GM10248 (cell line): ENCODE measurements at regions not wholly inside any gene's neighbourhood (a gene's known extent, or its start where the extent isn't known, plus 50 kb on each side); places are given as distances from the start of the nearest gene placed in this dataset.
"Not testable (repeated sequence)": the region's sequence is repeated elsewhere in the genome, so short reads cannot be mapped to it uniquely, and the experiment has no call there.

Experiments used
- CTCF ChIA-PET: fragments of 300-600 bp; sonication (Branson Sonifier 250); formaldehyde crosslinking; extraction: SDS; loops from one replicate; lab custom pipeline; 2021; ENCODE audit warnings: antibody characterized with exemption; lab: Yijun Ruan, JAX
- POLR2A ChIA-PET: fragments of 350-650 bp; sonication (Branson Sonifier 250); formaldehyde crosslinking; extraction: SDS; loops from one replicate; lab custom pipeline; 2020; ENCODE audit warnings: antibody characterized with exemption; lab: Yijun Ruan, JAX
- DNase-seq: peaks from one replicate; pipeline ENCODE4 v3.0.0; 2012; ENCODE audit errors: extremely low spot score
- TF ChIP-seq, protein P1 (sequence below): IDR thresholded peaks from 2 replicates; pipeline ENCODE4 v1.5.1; 2012; ENCODE audit warnings: mild to moderate bottlenecking, low read depth; ENCODE audit errors: extremely low read depth, missing control alignments, control extremely low read depth

DNA sequence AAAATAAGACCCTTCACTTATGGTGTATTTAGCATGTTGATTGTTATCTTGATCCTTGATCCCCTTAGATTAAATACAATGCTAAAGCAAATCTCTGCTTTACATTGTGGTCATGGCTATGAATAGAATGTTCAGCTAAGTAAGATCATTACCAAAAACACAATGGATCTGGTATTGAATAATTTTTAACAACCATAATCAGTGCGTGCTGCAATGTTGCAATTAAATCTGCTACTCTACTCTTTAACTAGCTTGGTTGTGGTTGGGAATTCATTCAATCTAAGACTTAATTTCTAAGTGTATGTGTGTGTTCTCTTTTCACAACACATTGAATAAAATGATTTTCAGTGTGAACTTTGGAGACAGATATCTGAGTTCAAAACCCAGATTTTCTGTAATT, 442.5 kb upstream of the ZNF804A start:
- POLR2A ChIA-PET: no interaction called here
- TF ChIP-seq, protein P1, sequence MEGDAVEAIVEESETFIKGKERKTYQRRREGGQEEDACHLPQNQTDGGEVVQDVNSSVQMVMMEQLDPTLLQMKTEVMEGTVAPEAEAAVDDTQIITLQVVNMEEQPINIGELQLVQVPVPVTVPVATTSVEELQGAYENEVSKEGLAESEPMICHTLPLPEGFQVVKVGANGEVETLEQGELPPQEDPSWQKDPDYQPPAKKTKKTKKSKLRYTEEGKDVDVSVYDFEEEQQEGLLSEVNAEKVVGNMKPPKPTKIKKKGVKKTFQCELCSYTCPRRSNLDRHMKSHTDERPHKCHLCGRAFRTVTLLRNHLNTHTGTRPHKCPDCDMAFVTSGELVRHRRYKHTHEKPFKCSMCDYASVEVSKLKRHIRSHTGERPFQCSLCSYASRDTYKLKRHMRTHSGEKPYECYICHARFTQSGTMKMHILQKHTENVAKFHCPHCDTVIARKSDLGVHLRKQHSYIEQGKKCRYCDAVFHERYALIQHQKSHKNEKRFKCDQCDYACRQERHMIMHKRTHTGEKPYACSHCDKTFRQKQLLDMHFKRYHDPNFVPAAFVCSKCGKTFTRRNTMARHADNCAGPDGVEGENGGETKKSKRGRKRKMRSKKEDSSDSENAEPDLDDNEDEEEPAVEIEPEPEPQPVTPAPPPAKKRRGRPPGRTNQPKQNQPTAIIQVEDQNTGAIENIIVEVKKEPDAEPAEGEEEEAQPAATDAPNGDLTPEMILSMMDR: no peak
- CTCF ChIA-PET: no interaction called here
- DNase-seq: no peak

DNA sequence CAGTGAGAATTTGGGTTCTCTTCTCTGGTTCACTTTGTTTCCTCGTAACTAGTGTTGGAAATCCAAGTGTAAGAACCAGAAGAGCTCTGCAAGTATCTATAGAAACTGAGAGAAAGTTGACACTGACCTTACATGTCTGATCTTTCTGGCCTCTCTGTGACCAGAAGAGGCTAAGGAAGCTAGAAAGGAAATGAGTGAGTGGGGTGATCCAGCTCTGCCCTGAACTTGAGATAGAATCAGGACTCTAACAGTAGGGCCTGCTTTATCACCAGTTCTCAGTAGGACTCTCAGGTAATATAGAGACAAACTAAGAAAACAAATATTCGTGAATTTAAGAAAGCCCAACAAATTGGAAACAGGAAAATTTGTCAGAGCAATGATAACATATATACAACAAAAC, 441.2 kb upstream of the ZNF804A start:
- DNase-seq: no peak
- CTCF ChIA-PET: interaction anchor here (0.7 to 1.7 kb wide), 2 partner anchors 10 to 28 kb away, joined by 3 to 6 read pairs; no protein-coding TSS in a partner anchor

DNA sequence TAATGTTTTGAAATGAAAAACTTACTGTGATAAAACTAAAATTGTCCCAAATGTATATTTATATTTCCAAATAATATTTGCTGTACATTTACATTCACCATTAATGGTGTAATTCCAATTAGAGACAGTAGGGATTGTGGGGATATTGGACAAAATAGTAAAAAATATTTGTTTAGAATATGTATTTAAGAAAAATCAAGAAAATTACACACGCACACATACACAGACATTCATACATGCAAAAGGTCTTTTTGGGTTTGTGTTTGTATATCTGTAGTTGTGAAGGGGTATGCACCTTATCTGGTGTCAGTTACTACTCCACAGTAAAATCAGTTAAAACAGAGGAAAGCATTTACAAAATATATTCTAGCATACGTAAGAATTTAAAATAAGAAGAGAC, 435.9 kb upstream of the ZNF804A start:
- POLR2A ChIA-PET: no interaction called here
- CTCF ChIA-PET: no interaction called here
- TF ChIP-seq, protein P1: no peak
- DNase-seq: no peak

More for the DNA sequence above, 441.2 kb upstream of the ZNF804A start:
- TF ChIP-seq, protein P1: no peak
- POLR2A ChIA-PET: no interaction called here

DNA sequence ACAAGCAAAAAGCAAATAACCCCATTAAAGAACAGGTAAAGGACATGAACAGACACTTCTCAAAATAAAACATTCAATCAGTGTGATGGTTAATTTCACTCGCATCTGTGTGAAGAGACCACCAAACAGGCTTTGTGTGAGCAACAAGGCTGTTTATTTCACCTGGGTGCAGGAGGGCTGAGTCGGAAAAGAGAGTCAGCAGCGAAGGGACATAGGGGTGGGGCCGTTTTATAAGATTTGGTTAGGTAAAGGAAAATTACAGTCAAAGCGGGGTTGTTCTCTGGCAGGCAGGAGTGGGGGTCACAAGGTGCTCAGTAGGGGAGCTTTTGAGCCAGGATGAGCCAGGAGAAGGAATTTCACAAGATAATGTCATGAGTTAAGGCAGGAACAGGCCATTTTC, 429.5 kb upstream of the ZNF804A start:
- POLR2A ChIA-PET: not testable (repeated sequence)
- CTCF ChIA-PET: interaction anchor here (2.6 kb wide), 1 partner anchor 11 kb away, joined by 6 read pairs; no protein-coding TSS in a partner anchor

DNA sequence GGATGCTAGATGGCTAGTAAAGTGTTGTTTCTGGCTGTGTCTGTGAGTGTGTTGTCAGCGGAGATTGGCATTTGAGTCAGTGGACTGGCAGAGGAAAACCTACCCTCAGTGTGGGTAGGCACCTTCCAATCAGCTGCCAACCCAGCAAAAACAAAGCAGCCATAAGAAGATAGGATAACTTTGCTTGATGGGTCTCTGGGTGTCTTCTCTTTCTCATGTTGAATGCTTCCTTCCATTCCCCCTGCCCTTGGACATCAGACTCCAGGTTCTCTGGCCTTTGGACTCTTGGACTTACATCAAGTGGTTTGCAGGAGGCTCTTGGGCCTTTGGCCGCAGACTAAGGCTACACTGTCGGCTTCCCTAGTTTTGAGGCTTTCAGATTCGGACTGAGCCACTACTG, 429.0 kb upstream of the ZNF804A start:
- POLR2A ChIA-PET: no interaction called here
- no peak for DNase-seq
- CTCF ChIA-PET: no interaction called here

More for the DNA sequence above, 429.5 kb upstream of the ZNF804A start:
- DNase-seq: not testable (repeated sequence)

DNA sequence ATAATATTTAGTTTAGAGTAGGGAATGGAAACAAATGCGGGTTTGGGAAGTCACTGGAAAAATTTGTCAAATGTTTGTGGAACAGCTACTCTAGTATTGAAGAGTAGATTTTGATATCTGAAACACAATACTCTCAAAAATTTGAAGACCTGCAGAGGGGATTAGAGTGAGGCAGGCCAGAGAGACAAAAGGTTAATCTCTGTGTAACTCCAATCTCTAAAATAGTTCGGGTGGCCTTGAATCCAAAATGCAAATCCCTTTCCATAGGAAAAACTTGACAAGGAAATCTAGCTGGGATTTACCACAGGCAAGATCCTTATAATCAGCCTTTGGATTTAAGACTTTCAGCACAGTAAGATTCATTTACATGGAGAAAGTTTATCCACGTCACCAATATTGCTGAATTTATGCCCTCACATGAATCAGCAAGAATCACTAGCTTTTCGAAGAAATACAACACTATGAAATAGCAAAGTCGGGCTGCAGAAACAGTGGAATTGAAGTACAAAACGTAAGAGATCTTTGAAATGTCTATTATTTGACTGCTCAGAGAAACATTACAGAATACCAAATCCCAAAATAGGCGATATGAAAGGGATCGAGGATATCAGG, 423.7 kb upstream of the ZNF804A start:
- TF ChIP-seq, protein P1: no peak
- ChIA-PET POLR2A (no interaction called here), CTCF (no interaction called here)
- no peak for DNase-seq

More for the DNA sequence above, 429.0 kb upstream of the ZNF804A start:
- TF ChIP-seq, protein P1: no peak

DNA sequence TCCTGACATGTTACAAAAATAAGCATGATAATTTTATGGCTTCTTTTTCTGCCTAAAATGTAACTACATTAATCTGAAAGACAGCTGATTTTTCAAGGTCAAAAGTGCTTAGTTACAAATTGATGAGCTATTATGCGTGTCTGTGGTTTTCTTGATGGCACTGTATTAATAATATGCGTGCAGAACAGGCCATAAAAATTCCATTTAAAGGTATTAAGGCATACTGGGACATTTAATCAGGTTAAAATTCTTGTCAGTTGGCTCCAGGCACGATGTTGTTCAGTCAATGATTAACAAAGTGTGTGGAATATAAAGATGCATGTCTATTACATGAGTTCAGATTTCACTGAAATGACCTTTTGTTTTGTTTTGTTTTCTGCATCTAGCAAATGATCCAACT, 420.1 kb upstream of the ZNF804A start:
- DNase-seq: no peak
- ChIA-PET POLR2A (no interaction called here), CTCF (interaction anchor here (1.7 kb wide), 1 partner anchor 14 kb away, joined by 4 read pairs; no protein-coding TSS in a partner anchor)
- TF ChIP-seq, protein P1: no peak
